Lower lobe of right lung (tissue), 2 donors: ENCODE measurements at regions not wholly inside any gene's neighbourhood (a gene's known extent, or its start where the extent isn't known, plus 50 kb on each side); places are given as distances from the start of the nearest gene placed in this dataset.
A peak's percentile ranks its signal among the peaks of the same experiment; 100 is the strongest.

Experiments used
- ATAC-seq, 2 donors: fragments of 200-7000 bp; cut with Tn5 transposase; one replicate each; pipeline ENCODE4 v1.9.1; 2020 to 2022; ENCODE audit warnings: mild to moderate bottlenecking in 2 of 2, moderate library complexity in 2 of 2
- DNase-seq: peaks from one replicate; pipeline ENCODE4 v3.0.0-alpha.2; 2020
- H3K27ac ChIP-seq: fragments of 200-600 bp; one replicate; pipeline ENCODE4 v1.8.0; 2022
- H3K27me3 ChIP-seq: fragments of 200-600 bp; one replicate; pipeline ENCODE4 v1.8.0; 2022; ENCODE audit warnings: low read depth
- H3K36me3 ChIP-seq: fragments of 200-600 bp; one replicate; pipeline ENCODE4 v1.8.0; 2022; ENCODE audit warnings: mild to moderate bottlenecking
- H3K4me1 ChIP-seq: fragments of 200-600 bp; one replicate; pipeline ENCODE4 v1.8.0; 2022
- H3K4me3 ChIP-seq: fragments of 200-600 bp; one replicate; pipeline ENCODE4 v1.8.0; 2022; ENCODE audit warnings: mild to moderate bottlenecking
- H3K9me3 ChIP-seq: fragments of 200-600 bp; one replicate; pipeline ENCODE4 v1.8.0; 2022
- CTCF ChIP-seq: fragments of 200-600 bp; IDR thresholded peaks from one replicate; pipeline ENCODE4 v1.8.0; 2022; ENCODE audit warnings: antibody characterized with exemption, mild to moderate bottlenecking
- intact Hi-C: fragments of 100-400 bp; cut with DNase I; formaldehyde crosslinking; loops from one replicate; pipeline ENCODE4 v1.11.0; 2022
- donor health status: DM: no; HTN: yes; CAD: no; lungs with severe emphysema.

- no peak for ATAC-seq
- no peak for TF ChIP-seq CTCF
Measured at GRCh38 chr17:52384695-52385094, 226.2 kb upstream of the CA10 start.

GRCh38 chr17:52383493-52384100 lies 225.1 kb upstream of the CA10 start:
- ATAC-seq (peak; percentile 81 to 83), DNase-seq (no peak)
- Histone ChIP-seq H3K36me3 (no peaks in the 10 kb centered on the region), H3K9me3 (no peaks in the 10 kb centered on the region), H3K4me3 (no peak overlapping the region), H3K27me3 (no peaks in the 10 kb centered on the region), H3K4me1 (no peaks in the 10 kb centered on the region), H3K27ac (no peak overlapping the region)
- intact Hi-C loops, result no loop called here
- TF ChIP-seq CTCF, result peak; percentile 59

More at GRCh38 chr17:52384695-52385094, 226.2 kb upstream of the CA10 start:
- DNase-seq, result no peak
- Histone ChIP-seq H3K4me1 (no peaks in the 10 kb centered on the region), H3K27ac (no peak overlapping the region), H3K9me3 (no peaks in the 10 kb centered on the region), H3K4me3 (no peak overlapping the region), H3K27me3 (no peaks in the 10 kb centered on the region), H3K36me3 (no peaks in the 10 kb centered on the region)
- intact Hi-C loops, result no loop called here

GRCh38 chr17:52378860-52379259 lies 220.3 kb upstream of the CA10 start:
- H3K27me3 ChIP-seq, result no peaks in the 10 kb centered on the region
- intact Hi-C loops, result no loop called here
- no peak for TF ChIP-seq CTCF
- no peaks in the 10 kb centered on the region for H3K9me3 ChIP-seq
- ATAC-seq (no peak), DNase-seq (no peak)
- no peaks in the 10 kb centered on the region for H3K4me1 ChIP-seq
- H3K27ac ChIP-seq, result no peak overlapping the region
- H3K36me3 ChIP-seq, result no peaks in the 10 kb centered on the region
- no peak overlapping the region for H3K4me3 ChIP-seq

- H3K9me3 ChIP-seq, result no peaks in the 10 kb centered on the region
- no peak for ATAC-seq
- no peak for TF ChIP-seq CTCF
- no peaks in the 10 kb centered on the region for H3K27me3 ChIP-seq
- no peak overlapping the region for H3K27ac ChIP-seq
- H3K4me1 ChIP-seq, result no peaks in the 10 kb centered on the region
- H3K36me3 ChIP-seq, result no peaks in the 10 kb centered on the region
- DNase-seq, result no peak
- intact Hi-C loops, result no loop called here
- H3K4me3 ChIP-seq, result no peak overlapping the region
Measured at GRCh38 chr17:52376137-52376536, 217.6 kb upstream of the CA10 start.

GRCh38 chr17:52368886-52369285 lies 210.4 kb upstream of the CA10 start:
- no peak overlapping the region for H3K27ac ChIP-seq
- H3K27me3 ChIP-seq, result no peaks in the 10 kb centered on the region
- DNase-seq, result no peak
- no peak for TF ChIP-seq CTCF
- H3K9me3 ChIP-seq, result no peaks in the 10 kb centered on the region
- intact Hi-C loops, result no loop called here
- no peak for ATAC-seq
- no peak overlapping the region for H3K4me3 ChIP-seq
- H3K4me1 ChIP-seq, result no peaks in the 10 kb centered on the region
- H3K36me3 ChIP-seq, result no peaks in the 10 kb centered on the region
